AG09309 (cell line): ENCODE measurements at regions not wholly inside any gene's neighbourhood (a gene's known extent, or its start where the extent isn't known, plus 50 kb on each side); places are given as distances from the start of the nearest gene placed in this dataset.

Experiments
- DNase-seq: peaks from one replicate; pipeline ENCODE4 v3.0.0-alpha.2; 2010; ENCODE audit warnings: low read depth
- H3K4me3 ChIP-seq: 2 replicates; pipeline ENCODE4 v1.5.1; 2011; ENCODE audit warnings: mild to moderate bottlenecking, low read depth, low read length, moderate library complexity; ENCODE audit not compliant: control insufficient read depth
- CTCF ChIP-seq: IDR thresholded peaks from 2 replicates; pipeline ENCODE4 v1.5.1; 2011; ENCODE audit warnings: mild to moderate bottlenecking, low read depth, low read length, inconsistent platforms; ENCODE audit not compliant: insufficient read depth, control insufficient read depth; ENCODE audit errors: missing control alignments

- H3K4me3 ChIP-seq, result no peak overlapping the region
- no peak for TF ChIP-seq CTCF
- no peak for DNase-seq
These were observed 635.6 kb upstream of the NUDT12 start for GRCh38 chr5:104198156-104198555.

- H3K4me3 ChIP-seq, result no peak overlapping the region
- peak; percentile 16 for DNase-seq
- TF ChIP-seq CTCF, result no peak
These were observed 627.3 kb upstream of the NUDT12 start for GRCh38 chr5:104189909-104190308.

GRCh38 chr5:104189031-104189430 lies 626.4 kb upstream of the NUDT12 start:
- peak; percentile 37 for DNase-seq
- H3K4me3 ChIP-seq, result no peak overlapping the region
- TF ChIP-seq CTCF, result no peak

GRCh38 chr5:104187656-104188055 lies 625.1 kb upstream of the NUDT12 start:
- H3K4me3 ChIP-seq, result no peak overlapping the region
- no peak for DNase-seq
- no peak for TF ChIP-seq CTCF

- no peak overlapping the region for H3K4me3 ChIP-seq
- no peak for DNase-seq
- no peak for TF ChIP-seq CTCF
These were observed 623.9 kb upstream of the NUDT12 start for GRCh38 chr5:104186510-104186909.

GRCh38 chr5:104186100-104186499 lies 623.5 kb upstream of the NUDT12 start:
- TF ChIP-seq CTCF, result no peak
- H3K4me3 ChIP-seq, result no peak overlapping the region
- no peak for DNase-seq

- no peak overlapping the region for H3K4me3 ChIP-seq
- TF ChIP-seq CTCF, result no peak
These were observed 621.7 kb upstream of the NUDT12 start for GRCh38 chr5:104184264-104184663.

More at GRCh38 chr5:104184264-104184663, 621.7 kb upstream of the NUDT12 start:
- DNase-seq, result no peak
